Activated T-helper 1 cell treated with anti-CD3 and anti-CD28 coated beads, Interleukin-2, amount 50 U/mL, for 16 hours (primary cell): ENCODE measurements at regions not wholly inside any gene's neighbourhood (a gene's known extent, or its start where the extent isn't known, plus 50 kb on each side); places are given as distances from the start of the nearest gene placed in this dataset.
"Not testable (repeated sequence)": the region's sequence is repeated elsewhere in the genome, so short reads cannot be mapped to it uniquely, and the experiment has no call there.

Experiments used
- DNase-seq, 2 donors: peaks; one replicate each; pipeline ENCODE4 v3.0.0-alpha.2; 2020; ENCODE audit warnings: low read depth in 1 of 2, low spot score in 1 of 2

DNA sequence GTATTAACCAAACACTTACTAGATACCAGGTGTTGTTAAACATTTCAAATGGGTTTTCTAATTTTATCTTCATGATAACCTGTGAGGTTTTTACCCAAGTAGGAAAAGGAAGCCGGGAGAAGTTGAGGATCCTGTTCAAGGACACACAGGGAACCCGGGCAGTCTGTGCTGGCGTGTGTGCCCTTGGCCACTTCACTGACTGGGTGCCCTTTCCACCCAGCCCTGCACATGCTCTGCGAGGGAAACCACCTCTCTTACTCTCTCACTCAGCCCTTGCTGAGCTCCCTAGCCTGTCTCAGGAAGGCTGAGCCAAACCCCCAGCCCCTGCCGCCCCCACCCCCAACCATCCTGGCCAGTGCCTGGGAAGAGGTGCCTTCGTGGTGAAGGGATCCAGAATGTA is 51.8 kb downstream of the TEX44 start:
- DNase-seq = no peak

- DNase-seq = no peak
These were observed 53.8 kb downstream of the TEX44 start for GRCh38 chr2:231646476-231646875.

GRCh38 chr2:231648579-231649174 is 56.0 kb downstream of the TEX44 start:
- peak in 1 of 2 donors; percentile 15 for DNase-seq

DNA sequence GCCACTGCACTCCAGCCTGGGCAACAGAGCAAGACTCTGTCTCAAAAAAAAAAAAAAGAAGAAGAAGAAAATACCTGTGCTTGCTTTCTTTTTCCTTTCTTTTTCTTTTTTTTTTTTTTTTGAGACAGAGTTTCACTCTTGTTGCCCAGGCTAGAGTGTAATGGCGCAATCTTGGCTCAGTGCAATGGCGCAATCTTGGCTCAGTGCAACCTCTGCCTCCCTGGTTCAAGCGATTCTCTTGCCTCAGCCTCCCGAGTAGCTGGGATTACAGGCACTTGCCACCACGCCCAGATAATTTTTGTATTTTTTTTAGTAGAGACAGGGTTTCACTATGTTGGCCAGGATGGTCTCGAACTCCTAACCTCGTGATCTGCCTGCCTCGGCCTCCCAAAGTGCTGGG is 56.8 kb upstream of the PTMA start:
- DNase-seq = not testable (repeated sequence)

GRCh38 chr2:231655488-231655887 is 52.8 kb upstream of the PTMA start:
- no peak for DNase-seq

- no peak for DNase-seq
These were observed 52.4 kb upstream of the PTMA start for GRCh38 chr2:231655894-231656293.
